NCI-H146 (cell line): ENCODE measurements at regions not wholly inside any gene's neighbourhood (a gene's known extent, or its start where the extent isn't known, plus 50 kb on each side); places are given as distances from the start of the nearest gene placed in this dataset.

Source experiments
- DNase-seq: peaks from one replicate; lab custom pipeline; 2025; lab: John Stamatoyannopoulos, UW

DNA sequence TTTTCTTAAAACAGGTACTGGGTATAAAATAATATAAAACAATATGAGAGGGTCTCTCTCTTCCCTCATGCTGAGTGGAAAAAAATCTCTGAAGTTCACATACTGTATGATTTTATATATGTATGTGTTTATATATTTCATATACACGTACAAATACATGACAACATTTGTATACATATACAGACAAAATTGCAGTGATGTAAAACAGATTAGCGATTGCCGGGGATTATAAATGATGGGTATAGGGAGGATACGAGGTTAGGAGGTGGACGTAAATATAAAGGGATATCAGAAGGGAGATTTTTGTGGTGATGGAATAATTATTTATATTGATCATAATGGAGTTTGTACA, 194.8 kb upstream of the PRSS16 start:
- DNase-seq: no peak

DNA sequence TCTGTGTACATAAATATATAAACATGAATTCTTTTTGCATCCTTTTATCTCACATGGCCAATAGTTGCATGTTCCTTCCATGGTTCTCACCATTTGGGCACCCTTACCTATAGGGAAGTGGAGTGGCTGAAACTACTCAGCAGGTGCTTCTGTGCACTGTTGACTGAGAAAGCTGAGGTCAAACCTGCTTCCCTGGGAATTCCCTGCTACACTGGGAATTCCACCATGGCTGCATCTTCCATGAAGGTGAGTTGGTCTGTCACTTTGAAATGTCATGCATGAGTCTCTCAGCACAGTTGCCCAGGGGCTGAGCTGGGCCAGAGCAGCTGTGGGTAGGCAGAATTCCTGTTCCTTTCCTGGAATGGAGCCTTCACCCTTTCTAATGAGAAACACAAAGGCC, 193.8 kb upstream of the PRSS16 start:
- DNase-seq: peak; percentile 19

DNA sequence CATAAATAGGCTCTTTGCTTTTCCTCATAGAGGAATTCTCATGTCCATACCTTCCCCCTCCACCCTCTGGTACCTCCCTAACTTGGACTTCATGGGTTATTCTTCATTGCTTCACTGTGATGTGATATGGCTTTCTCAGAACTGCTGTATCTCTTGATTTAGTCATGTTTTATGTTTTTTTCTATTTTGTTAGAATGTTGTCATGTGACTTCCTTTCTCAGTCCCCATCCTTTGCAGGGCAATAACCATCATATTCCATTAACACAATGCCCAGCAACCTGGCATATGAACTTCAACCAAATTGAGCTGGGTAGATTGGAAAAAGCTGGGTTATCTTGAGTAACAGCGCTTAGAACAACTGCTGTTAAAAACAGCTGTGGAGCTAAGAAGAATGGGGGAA, 190.9 kb upstream of the PRSS16 start:
- DNase-seq: no peak

DNA sequence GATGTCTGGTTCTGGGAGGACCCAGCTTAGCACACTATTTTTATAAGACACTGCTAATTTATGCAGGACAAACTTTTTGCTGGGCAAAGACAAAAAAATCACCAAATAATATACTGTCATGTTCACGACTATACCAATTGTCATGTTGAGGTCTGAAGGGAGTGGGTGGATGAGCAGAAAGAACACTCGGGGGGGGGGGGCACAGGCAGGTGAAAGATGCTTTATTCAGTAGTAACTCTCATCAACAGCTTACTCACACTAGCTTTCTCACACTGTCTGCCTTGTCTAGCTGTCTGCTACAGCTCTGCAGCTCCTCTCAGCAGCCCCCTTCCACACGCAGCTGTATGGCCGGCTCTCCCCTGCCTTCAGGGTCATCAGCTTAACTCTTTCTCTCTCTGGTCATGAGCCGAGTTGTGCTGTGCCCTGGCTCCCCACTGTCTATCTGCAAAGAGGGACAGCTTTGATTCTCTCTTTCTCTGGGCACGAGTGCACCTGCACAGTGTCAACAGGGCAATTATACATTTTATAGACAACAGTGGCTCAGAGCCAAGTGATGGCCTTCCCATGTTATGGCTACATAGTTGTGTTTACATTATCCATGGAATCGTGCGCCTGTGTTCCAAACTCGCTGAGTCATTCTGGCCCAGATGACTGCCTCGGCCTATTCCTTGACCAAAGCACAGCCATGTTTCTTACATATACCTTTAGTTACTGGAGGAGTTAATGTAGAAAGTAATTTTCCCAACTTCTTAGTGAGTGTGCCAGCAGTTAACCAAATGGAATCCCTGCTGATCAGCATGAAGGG, 187.7 kb upstream of the PRSS16 start:
- DNase-seq: peak; percentile 99

DNA sequence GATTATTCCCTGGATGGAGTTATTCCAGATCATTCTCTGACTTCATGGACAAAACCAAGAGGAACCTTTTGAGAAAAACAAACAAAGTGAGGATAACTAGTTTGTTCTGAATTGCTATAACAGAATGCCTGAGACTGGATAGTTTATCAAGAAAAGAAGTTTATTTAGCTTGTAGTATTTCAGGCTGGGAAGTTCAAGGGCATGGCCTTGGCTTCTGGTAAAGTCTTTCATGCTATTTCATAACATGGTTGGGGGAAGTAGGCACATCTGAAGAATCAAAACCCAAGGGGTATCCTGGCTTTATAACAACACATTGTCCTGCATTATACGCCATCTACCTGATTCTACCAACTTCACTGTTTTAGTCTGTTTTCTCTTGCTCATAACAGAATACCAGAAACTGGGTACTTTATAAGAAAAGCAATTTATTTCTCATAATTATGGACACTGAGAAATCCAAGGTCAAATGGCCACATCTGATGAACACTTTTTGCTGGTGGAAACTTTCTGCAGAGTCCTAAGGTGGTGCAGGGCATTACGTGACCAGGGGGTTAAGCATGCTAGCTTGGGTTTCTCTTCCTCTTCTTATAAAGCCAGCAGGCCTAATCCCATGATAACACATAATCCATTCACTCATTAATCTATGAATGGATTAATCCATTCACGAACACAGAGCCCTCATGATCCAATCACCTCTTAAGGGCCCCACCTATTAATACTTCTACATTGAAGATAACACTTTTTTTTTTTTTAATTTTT, 186.1 kb upstream of the PRSS16 start:
- DNase-seq: no peak

DNA sequence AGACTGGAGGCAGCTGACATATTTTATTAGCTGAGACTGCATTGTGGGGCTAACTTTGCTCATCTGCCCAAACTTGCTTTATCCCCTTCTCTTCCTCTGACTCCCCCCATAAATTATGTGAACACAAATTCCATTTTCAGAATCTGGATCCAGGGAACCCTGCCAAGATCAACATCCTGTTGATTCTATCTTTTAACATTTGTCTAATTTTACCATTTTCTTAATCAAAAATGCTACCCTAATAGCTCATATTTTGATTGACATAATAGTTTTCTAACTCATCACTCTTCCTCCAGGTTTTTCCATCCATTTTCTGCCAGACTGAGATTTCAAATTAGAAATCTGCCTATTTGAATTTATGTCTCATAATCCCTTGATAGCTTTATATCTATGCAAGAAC, 184.7 kb upstream of the PRSS16 start:
- DNase-seq: no peak

DNA sequence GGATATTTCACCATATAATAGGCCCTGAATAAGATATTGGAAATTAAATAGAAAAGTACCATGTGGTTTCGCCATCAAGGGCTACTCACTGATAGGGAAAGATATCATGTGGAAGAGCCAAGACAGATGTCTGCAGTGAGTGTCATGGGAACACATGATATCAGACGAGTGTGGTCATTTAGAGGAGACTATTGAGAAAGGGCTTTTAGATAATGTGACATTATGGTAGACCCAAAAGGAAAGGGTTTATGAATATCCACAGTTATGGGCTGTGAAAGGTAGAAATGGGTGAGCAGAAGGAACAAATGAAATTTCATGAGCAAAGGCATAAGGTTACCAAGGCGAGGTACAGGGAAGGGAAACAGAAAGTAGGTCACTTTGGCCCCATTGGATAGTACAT, 182.3 kb upstream of the PRSS16 start:
- DNase-seq: no peak

DNA sequence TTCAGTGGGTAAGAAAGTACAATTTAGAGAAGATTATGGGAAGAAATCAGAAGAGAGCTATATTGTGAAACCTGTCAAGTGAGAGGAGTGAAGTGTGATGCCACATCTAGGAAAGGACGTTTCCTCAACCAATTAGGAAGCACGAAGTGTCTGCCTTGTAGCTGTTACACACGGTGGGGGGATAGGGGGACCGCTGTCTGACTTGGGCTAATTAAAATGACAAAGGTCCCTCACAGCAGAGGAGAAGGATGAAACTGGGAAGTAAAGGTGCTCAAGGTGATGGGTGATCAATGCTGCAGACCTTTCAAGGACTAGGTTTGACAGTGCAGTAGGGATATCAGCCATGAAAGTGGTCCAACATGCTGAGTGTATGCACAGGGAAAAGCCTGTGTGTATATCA, 181.1 kb upstream of the PRSS16 start:
- DNase-seq: no peak

DNA sequence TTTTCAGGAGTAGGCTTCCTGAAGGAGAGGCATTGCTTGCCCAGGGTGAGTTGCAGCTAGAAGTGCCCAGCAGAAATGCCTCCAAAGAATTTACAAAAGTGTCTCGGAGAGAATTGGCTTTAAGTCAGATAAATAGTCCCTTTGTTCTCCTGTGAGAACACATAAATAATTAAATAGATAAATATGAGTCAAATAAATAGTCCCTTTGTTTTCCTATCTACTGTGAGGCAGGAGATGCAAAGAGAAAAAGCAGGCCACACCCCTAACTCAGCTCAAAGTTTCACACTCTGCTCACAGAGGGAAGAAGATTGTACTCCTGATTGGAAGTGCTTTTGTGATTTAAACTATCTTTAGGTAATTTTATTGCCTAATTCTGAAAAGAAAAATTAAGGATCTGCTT, 180.7 kb upstream of the PRSS16 start:
- no peak for DNase-seq

DNA sequence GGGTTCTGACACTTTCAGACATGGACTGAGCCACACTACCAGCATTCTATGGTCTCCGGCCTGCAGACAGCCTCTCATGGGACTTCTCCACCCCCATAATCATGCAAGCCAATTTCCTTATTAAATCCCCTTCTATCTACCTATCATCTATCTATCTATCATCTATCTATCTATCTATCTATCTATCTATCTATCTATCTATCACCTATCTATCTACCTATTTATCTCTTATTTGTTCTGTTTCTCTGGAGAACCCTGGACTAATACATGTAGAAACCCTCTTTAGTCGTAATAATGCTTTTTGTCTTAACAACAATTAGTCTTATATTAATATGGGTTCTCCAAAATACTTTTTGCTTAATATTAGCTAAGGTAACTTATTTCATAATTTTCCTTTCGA, 174.1 kb upstream of the PRSS16 start:
- no peak for DNase-seq

DNA sequence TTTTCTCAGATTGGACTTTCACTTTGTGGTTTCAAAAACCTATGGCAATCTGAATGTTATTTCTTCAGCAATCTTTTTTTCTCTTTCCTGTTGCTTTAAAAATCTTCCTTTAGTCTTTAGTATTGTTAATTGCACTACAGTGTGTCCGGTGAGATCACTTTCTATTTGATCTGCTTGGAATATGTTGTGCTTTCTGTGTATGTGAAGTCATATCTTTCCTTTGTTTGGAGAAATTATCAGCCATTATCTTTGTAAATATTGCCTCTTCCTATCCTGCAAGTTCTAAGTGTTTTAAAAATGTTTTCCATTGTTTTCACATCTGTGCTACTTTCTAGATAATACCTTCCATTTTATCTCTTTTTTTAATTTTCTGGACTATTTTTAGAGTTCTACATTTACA, 171.4 kb upstream of the PRSS16 start:
- DNase-seq: peak; percentile 85

DNA sequence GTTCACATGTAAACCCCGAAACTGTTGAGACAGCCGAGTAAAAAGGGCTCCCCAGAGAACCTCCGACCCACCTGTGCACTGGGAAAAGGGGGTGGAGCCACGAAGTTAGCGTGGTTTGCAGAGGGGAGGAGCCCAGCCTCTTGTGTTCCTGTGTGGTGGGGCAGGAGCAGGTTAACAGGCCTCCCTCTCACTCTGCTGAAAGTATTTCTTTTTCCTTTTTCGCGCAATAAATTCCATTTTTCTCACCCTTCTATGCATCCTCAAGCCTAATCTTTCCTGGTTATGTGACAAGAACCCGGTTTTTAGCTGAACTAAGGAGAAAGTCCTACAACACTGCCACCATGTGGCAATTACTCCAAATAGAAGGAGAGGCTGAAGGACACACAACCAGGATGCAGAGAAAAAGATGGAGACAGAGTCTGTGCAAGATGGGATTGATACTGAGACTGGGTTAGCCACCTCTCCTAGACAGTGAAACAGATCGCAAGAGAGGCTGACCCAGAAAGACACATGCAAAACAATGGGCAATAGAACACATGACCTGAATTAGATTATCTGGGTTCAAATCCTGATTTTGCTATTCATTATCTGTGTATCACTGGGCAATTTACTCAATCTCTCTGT, 168.7 kb upstream of the PRSS16 start:
- peak; percentile 93 for DNase-seq

DNA sequence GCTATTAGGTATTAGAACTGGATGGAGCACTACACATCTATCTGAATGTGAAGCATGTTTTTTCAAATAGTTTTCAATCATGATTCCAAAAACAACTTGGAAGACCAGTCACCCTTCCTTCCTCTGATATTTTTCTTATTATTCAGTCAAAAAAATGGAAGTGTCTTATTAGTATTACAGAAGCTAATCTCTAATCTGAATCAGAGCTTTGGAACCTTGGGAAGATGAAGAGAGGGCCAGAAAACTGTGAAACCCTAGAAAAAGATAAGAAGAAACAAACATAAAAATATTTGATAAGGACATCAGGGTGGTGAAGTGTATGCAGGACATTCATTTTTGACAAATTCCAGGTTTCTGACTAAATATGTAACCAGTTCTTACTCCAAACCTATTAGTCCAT, 166.3 kb upstream of the PRSS16 start:
- DNase-seq: no peak

DNA sequence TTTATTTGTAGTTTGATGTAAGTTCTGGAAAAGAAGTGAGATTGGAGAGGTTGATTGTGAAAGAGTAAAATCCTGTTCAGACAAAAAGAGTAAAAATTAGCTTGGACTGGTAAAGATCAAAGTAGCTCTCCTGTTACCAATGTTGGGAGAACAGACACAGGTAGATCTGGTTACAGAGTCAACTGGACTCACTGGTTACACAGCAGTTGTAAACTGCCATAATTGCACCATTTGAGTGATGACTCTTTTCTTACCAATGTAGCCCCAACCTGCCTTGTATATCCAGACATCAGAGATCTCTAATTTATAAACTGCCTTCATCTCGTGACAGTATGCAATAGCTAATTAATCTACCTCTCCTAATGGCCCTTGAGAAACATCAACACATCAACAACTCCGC, 165.6 kb upstream of the PRSS16 start:
- DNase-seq: peak; percentile 89

DNA sequence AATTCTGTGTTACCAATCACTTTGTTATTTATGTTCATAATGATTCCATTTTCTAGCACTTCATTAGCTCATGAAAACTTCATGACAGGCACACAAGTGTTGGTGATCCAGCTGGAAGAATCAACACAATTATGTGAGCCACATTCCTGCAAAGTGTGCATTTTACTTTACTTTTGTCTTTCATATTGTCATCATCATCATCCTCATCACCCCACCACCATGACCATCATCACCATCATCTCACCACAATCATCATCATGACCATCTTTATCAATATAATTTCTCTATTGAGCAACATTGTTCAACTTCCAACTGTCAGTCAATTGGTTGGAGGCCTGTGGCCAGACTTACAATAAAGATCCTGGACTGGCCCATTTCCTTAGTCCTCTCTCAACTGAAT, 159.4 kb upstream of the PRSS16 start:
- no peak for DNase-seq

DNA sequence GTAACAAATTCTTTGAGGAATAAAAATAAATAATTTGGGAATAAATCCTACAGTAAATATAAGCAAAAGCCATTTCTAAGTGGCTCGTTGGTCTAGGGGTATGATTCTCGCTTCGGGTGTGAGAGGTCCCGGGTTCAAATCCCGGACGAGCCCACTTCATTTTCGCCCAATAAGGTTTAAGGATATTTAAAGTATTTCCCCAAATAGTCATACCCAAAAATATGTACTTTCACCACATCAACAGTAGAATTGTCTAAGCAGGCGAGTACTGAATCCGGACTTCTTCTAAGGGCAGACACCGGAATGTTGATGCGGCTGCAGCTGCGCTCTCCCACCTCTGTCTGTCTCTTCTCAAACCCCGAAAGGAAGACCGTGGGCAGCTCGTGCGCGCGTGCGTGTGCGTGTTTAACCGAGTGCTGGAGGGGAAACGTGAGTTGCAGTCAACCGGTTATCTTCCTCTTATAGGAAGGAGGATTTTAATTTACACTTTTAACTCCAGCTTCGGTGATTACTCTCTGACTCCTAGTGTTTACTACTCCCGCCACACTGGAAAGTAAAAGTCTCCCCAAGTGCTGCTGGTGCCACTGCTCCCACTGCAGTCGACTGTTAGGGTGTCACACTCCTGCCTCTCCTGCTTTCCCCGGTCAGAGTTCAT, 155.7 kb upstream of the PRSS16 start:
- DNase-seq: no peak

DNA sequence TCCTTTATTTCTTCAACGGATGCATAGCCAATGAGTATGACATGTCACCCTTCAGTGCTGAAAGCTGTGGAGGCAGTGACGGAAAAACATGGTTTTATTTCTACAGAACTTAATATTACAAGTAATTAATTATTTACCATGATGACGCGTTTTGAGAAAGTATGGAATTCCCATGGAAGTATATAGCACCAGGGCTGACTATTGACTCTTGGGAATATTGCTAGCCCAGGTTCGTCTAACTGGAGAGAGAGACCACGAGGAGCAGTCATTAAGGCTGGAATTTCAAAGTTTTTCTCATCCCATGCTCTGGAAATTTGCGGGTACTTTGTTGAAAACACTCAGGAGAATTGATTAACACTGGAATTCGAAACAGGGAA, 155.2 kb upstream of the PRSS16 start:
- DNase-seq: no peak

DNA sequence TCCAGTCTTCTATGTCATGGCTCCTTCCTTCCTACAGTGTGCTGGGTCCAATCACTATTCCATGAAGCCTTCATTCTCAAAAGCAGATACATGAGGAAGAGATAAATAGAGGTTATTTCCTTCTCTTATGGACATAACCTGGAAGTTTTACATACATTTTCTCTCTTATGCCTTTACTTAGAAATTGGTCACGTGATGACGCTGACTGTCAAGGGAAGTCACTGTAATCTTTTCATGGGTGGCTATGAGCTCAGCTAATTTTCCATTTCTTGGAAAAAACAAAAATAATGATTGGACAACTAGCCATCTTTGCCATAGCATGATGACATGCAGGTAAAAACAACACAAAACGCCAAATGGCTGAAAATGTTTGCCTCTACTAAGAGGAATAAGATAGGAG, 151.6 kb upstream of the PRSS16 start:
- no peak for DNase-seq

DNA sequence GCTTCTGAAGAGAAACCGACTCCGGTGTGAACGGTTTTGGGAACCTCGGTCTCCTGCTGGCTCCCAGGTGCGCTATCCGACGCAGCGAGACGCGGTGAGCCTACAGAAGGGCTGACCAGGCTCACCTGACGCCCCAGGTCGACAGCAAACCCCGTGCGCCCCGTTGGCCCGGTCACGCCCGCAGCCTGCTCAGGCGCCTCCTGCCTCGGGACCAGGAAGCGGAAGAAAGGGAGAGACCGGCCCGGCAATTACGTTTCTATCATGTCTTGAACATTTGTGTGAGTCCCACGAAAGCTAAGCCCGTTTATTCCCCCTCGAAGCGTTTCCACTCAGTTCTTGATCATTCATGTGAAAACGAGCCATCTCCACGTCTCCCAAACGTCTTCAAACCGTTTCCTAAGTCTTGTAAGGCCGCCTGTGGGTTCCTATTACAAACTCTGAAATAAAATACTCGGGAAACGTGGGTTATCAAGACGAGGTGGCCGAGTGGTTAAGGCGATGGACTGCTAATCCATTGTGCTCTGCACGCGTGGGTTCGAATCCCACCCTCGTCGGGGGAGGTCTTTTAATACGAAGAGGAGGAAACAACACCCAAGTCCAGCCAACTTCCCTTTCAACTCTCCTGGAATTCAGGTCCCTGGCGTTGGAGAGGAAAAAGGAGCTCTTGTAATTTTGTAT, 150.5 kb upstream of the PRSS16 start:
- no peak for DNase-seq

DNA sequence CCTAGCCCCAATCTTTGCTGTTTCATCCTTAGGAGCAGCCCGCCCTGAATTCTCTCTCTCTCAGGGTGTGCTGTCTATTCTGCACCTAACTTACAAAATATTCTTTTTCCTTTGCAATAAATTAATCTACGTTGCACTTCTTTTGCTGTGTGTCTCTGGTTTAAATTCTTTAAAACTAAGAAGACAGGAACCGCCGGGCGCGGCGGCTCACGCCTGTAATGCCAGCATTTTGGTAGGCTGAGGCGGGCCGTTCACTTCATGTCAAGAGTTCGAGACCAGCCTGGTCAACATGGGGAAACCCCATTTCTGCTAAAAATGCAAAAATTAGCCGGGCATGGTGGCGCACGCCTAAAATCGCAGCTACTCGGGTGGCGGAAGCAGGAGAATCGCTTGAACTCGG, 148.5 kb upstream of the PRSS16 start:
- no peak for DNase-seq

DNA sequence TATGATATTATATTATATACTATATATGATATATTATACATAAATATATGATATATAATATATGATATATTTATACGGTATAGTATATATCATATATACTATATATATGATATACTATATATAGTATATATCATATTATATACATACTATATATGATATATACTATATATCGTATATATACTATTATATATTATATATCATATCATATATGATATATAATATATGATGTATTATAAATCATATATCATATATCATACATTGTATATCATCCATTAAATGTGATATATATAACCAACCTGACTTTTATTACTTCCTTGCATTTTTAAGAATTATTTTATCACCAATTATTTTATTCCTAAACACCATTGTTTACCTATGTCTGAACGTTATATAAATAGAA, 146.6 kb upstream of the PRSS16 start:
- DNase-seq: no peak

DNA sequence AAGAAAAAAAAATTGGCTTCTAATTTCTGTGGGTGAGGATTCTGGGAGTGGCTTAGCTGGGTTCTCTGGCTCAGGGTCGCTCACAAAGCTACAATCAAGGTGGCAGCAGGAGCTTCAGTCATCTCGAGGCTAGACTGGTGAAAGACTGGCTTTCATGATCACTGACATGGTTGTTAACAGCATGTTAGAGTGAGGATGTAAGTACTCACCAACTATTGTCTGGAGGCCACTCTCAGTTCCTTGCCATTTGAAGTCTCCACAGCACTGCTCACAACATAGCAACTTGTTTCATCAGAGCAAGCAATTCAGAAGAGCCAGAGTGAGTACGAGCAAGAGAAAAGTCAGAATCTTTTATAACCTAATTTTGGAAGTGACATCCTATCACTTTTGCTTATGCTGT, 145.7 kb upstream of the PRSS16 start:
- DNase-seq: no peak
